ENCODE measurements at regions not wholly inside any gene's neighbourhood (a gene's known extent, or its start where the extent isn't known, plus 50 kb on each side); places are given as distances from the start of the nearest gene placed in this dataset.
"Not testable (repeated sequence)": the region's sequence is repeated elsewhere in the genome, so short reads cannot be mapped to it uniquely, and the experiment has no call there.

DNA sequence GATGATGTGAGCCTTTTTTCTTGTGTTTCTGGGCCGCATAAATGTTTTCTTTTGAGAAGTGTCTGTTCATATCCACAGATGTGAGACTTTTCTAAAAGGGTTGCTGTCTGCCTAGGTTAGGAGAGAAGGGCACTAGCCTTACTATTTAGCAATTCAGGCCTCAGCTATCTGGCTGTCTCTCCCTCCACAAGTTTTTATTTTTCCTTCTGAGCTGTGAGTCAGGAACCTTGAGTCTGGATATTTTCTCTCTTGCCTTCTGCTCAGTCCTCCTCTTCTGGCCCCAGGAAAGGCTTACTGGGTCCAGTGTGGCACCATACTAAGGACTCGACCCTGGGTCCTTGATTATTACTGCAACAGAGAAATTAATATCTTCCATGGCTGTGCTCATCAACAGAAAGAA, 187.6 kb downstream of the CSNK1G3 start:
- no peaks in the 10 kb centered on the region for H3K4me1 ChIP-seq (ENCODE audit: control insufficient read depth in 4 of 4, insufficient read depth in 4 of 4, low read length in 3 of 4)
- TF ChIP-seq JUND (IDR thresholded peaks at IDR 0.05) (no peak), RAD21 (IDR thresholded peaks at IDR 0.05) (no peak), RXRA (IDR thresholded peaks at IDR 0.05) (no peak), FOXA1 (IDR thresholded peaks at IDR 0.05) (no peak), YY1 (IDR thresholded peaks at IDR 0.05) (no peak), FOXA2 (IDR thresholded peaks at IDR 0.05) (no peak), EGR1 (IDR thresholded peaks at IDR 0.05; ENCODE audit: low read depth in 2 of 2) (no peak)
- TF ChIP-seq, protein P1, sequence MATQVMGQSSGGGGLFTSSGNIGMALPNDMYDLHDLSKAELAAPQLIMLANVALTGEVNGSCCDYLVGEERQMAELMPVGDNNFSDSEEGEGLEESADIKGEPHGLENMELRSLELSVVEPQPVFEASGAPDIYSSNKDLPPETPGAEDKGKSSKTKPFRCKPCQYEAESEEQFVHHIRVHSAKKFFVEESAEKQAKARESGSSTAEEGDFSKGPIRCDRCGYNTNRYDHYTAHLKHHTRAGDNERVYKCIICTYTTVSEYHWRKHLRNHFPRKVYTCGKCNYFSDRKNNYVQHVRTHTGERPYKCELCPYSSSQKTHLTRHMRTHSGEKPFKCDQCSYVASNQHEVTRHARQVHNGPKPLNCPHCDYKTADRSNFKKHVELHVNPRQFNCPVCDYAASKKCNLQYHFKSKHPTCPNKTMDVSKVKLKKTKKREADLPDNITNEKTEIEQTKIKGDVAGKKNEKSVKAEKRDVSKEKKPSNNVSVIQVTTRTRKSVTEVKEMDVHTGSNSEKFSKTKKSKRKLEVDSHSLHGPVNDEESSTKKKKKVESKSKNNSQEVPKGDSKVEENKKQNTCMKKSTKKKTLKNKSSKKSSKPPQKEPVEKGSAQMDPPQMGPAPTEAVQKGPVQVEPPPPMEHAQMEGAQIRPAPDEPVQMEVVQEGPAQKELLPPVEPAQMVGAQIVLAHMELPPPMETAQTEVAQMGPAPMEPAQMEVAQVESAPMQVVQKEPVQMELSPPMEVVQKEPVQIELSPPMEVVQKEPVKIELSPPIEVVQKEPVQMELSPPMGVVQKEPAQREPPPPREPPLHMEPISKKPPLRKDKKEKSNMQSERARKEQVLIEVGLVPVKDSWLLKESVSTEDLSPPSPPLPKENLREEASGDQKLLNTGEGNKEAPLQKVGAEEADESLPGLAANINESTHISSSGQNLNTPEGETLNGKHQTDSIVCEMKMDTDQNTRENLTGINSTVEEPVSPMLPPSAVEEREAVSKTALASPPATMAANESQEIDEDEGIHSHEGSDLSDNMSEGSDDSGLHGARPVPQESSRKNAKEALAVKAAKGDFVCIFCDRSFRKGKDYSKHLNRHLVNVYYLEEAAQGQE (IDR thresholded peaks at IDR 0.05) = no peak
- TF ChIP-seq, protein P2, sequence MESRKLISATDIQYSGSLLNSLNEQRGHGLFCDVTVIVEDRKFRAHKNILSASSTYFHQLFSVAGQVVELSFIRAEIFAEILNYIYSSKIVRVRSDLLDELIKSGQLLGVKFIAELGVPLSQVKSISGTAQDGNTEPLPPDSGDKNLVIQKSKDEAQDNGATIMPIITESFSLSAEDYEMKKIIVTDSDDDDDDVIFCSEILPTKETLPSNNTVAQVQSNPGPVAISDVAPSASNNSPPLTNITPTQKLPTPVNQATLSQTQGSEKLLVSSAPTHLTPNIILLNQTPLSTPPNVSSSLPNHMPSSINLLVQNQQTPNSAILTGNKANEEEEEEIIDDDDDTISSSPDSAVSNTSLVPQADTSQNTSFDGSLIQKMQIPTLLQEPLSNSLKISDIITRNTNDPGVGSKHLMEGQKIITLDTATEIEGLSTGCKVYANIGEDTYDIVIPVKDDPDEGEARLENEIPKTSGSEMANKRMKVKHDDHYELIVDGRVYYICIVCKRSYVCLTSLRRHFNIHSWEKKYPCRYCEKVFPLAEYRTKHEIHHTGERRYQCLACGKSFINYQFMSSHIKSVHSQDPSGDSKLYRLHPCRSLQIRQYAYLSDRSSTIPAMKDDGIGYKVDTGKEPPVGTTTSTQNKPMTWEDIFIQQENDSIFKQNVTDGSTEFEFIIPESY (IDR thresholded peaks at IDR 0.05) = no peak
- TF ChIP-seq, protein P3, sequence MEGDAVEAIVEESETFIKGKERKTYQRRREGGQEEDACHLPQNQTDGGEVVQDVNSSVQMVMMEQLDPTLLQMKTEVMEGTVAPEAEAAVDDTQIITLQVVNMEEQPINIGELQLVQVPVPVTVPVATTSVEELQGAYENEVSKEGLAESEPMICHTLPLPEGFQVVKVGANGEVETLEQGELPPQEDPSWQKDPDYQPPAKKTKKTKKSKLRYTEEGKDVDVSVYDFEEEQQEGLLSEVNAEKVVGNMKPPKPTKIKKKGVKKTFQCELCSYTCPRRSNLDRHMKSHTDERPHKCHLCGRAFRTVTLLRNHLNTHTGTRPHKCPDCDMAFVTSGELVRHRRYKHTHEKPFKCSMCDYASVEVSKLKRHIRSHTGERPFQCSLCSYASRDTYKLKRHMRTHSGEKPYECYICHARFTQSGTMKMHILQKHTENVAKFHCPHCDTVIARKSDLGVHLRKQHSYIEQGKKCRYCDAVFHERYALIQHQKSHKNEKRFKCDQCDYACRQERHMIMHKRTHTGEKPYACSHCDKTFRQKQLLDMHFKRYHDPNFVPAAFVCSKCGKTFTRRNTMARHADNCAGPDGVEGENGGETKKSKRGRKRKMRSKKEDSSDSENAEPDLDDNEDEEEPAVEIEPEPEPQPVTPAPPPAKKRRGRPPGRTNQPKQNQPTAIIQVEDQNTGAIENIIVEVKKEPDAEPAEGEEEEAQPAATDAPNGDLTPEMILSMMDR (IDR thresholded peaks at IDR 0.05; ENCODE audit: low read depth, low read length, missing input control) = no peak
- TF ChIP-seq, protein P4, sequence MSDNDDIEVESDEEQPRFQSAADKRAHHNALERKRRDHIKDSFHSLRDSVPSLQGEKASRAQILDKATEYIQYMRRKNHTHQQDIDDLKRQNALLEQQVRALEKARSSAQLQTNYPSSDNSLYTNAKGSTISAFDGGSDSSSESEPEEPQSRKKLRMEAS (IDR thresholded peaks at IDR 0.05) = no peak
- TF ChIP-seq, protein P5, sequence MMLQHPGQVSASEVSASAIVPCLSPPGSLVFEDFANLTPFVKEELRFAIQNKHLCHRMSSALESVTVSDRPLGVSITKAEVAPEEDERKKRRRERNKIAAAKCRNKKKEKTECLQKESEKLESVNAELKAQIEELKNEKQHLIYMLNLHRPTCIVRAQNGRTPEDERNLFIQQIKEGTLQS (IDR thresholded peaks at IDR 0.05) = no peak
- 73% methylated on average over 2 of the region's 2 CpGs for WGBS

DNA sequence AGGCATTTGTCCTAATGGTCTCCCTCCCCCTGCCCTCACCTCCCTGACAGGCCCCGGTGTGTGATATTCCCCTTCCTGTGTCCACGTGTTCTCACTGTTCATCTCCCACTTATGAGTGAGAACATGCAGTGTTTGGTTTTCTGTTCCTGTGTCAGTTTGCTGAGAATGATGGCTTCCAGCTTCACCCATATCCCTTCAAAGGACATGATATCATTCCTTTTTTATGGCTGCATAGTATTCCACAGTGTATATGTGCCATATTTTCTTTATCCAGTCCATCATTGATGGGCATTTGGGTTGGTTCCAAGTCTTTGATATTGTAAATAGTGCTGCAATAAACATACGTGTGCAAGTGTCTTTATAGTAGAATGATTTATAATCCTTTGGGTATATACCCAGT, 187.0 kb downstream of the CSNK1G3 start:
- DNase-seq (ENCODE audit: low spot score); H3K27ac ChIP-seq (ENCODE audit: low read depth in 1 of 2, low read length in 2 of 2); H3K4me1 ChIP-seq (ENCODE audit: control insufficient read depth in 4 of 4, insufficient read depth in 4 of 4, low read length in 3 of 4); H3K9ac ChIP-seq (ENCODE audit: low read depth in 1 of 2, low read length in 2 of 2); H3K9me3 ChIP-seq (ENCODE audit: control insufficient read depth in 4 of 4, low read length in 3 of 4); H3K36me3 ChIP-seq (ENCODE audit: control insufficient read depth in 4 of 4, insufficient read depth in 3 of 4, low read depth in 1 of 4, low read length in 3 of 4); H3K27me3 ChIP-seq (ENCODE audit: control insufficient read depth in 4 of 4, insufficient read depth in 4 of 4, low read length in 3 of 4); H3K4me3 ChIP-seq (ENCODE audit: low read depth in 1 of 3, low read length in 3 of 3): not testable (repeated sequence)
- 92% methylated on average over 3 of the region's 3 CpGs for WGBS

More for the DNA sequence above, 187.6 kb downstream of the CSNK1G3 start:
- no peak for DNase-seq (ENCODE audit: low spot score)
- Histone ChIP-seq H3K27me3 (ENCODE audit: control insufficient read depth in 4 of 4, insufficient read depth in 4 of 4, low read length in 3 of 4) (no peaks in the 10 kb centered on the region), H3K9ac (ENCODE audit: low read depth in 1 of 2, low read length in 2 of 2) (no peak overlapping the region), H3K9me3 (ENCODE audit: control insufficient read depth in 4 of 4, low read length in 3 of 4) (no peaks in the 10 kb centered on the region), H3K36me3 (ENCODE audit: control insufficient read depth in 4 of 4, insufficient read depth in 3 of 4, low read depth in 1 of 4, low read length in 3 of 4) (no peaks in the 10 kb centered on the region), H3K4me3 (ENCODE audit: low read depth in 1 of 3, low read length in 3 of 3) (no peak overlapping the region), H3K27ac (ENCODE audit: low read depth in 1 of 2, low read length in 2 of 2) (no peak overlapping the region)
